ENCODE measurements at regions not wholly inside any gene's neighbourhood (a gene's known extent, or its start where the extent isn't known, plus 50 kb on each side); places are given as distances from the start of the nearest gene placed in this dataset.

DNA sequence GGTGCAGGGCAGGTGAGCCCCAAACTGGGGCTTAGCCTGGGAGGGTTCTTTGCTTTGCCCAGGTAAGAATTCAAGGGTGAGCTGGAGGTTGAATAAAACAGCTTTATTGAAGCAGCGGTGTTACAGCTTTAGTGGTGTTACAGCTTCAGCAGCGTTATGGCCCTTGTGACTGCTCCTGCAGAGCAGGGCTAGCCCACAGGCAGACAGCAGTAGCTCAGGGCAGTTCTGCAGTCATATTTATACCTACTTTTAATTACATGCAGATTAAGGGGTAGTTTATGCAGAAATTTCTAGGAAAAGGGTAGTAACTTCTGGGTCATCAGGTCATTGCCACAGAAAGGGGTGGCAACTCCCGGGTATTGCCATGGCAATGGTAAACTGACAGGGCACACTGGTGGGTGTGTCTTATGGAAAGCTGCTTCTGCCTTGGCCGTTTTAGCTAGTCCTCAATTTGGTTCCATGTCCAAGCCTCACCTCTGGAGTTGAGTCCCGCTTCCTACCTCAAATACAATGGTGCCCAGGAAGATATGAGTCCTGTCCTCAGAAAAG is 78.2 kb downstream of the THNSL2 start:
- no peak for DNase-seq (ENCODE audit: low read depth, low spot score)
- peaks cover 8% of the 10 kb centered on the region; the same call in 1 of the 2 replicates for H3K9me3 ChIP-seq (ENCODE audit: insufficient read depth, low read length)
- H3K36me3 ChIP-seq (ENCODE audit: insufficient read depth, insufficient read length, low read length) = no peaks in the 10 kb centered on the region
- TF ChIP-seq YY1 (IDR thresholded peaks at IDR 0.05; ENCODE audit: insufficient read depth, insufficient read length) = no peak
- no peak for TF ChIP-seq SUZ12 (IDR thresholded peaks at IDR 0.05; ENCODE audit: extremely low read depth, insufficient read depth, insufficient read length)
- no peaks in the 10 kb centered on the region for H3K27me3 ChIP-seq (ENCODE audit: insufficient read depth, insufficient read length)
- no peaks in the 10 kb centered on the region for H3K4me1 ChIP-seq (ENCODE audit: insufficient read depth, insufficient read length)
- no peak overlapping the region for H3K9ac ChIP-seq (ENCODE audit: insufficient read length, low read depth)
- no peak overlapping the region for H3K4me3 ChIP-seq (ENCODE audit: insufficient read length, low read depth)

DNA sequence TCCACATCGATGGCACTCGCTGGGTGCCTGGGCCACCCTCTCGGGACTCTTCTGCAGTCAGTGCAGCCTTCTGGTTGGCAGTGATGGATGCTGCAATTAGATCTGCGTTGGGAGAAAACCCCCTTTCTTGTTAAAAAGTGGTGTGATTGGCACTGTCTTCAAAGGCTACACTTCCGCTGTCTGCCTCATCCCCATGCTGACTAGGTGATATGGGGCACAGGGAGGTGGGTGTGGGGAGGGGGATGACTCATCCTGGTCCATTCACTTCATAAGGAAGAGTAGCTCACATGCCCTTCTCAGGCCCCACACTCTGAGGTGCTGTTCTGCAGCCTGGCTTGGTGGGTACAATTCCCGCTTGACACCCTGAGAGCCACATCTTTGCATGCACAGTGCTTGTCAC is 77.4 kb downstream of the THNSL2 start:
- H3K9ac ChIP-seq (ENCODE audit: insufficient read length, low read depth) = no peak overlapping the region
- H3K9me3 ChIP-seq (ENCODE audit: insufficient read depth, low read length) = peaks cover 8% of the 10 kb centered on the region; the same call in 1 of the 2 replicates
- no peaks in the 10 kb centered on the region for H3K4me1 ChIP-seq (ENCODE audit: insufficient read depth, insufficient read length)
- no peak overlapping the region for H3K4me3 ChIP-seq (ENCODE audit: insufficient read length, low read depth)
- DNase-seq (ENCODE audit: low read depth, low spot score) = no peak
- TF ChIP-seq ZNF274 (IDR thresholded peaks at IDR 0.05; ENCODE audit: low read depth, low read length) (no peak), SUZ12 (IDR thresholded peaks at IDR 0.05; ENCODE audit: extremely low read depth, insufficient read depth, insufficient read length) (no peak), YY1 (IDR thresholded peaks at IDR 0.05; ENCODE audit: insufficient read depth, insufficient read length) (no peak)
- no peaks in the 10 kb centered on the region for H3K27me3 ChIP-seq (ENCODE audit: insufficient read depth, insufficient read length)
- H3K36me3 ChIP-seq (ENCODE audit: insufficient read depth, insufficient read length, low read length) = no peaks in the 10 kb centered on the region

DNA sequence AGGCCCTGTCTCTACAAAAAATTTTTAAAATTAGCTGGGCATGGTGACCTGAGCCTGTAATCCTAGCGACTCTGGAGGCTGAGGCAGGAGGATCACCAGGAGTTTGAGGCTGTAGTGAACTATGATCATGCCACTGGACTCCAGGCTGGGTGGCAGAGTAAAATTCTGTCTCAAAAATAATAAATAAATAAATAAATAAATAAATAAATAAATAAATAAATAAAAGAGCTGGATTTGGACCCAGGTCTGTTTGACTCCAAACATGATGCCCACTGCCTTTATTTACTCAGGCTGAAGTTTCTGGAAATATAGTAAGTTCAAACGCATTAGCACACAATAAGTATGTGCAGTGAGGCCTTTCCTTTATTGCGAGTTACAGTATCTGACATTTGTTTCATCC is 75.0 kb downstream of the THNSL2 start:
- Histone ChIP-seq H3K4me1 (ENCODE audit: insufficient read depth, insufficient read length) (no peaks in the 10 kb centered on the region), H3K9ac (ENCODE audit: insufficient read length, low read depth) (no peak overlapping the region), H3K4me3 (ENCODE audit: insufficient read length, low read depth) (no peak overlapping the region), H3K27me3 (ENCODE audit: insufficient read depth, insufficient read length) (no peaks in the 10 kb centered on the region), H3K9me3 (ENCODE audit: insufficient read depth, low read length) (peaks cover 8% of the 10 kb centered on the region; the same call in 1 of the 2 replicates), H3K36me3 (ENCODE audit: insufficient read depth, insufficient read length, low read length) (no peaks in the 10 kb centered on the region)
- TF ChIP-seq SUZ12 (IDR thresholded peaks at IDR 0.05; ENCODE audit: extremely low read depth, insufficient read depth, insufficient read length) = no peak
- no peak for TF ChIP-seq ZNF274 (IDR thresholded peaks at IDR 0.05; ENCODE audit: low read depth, low read length)
- no peak for TF ChIP-seq YY1 (IDR thresholded peaks at IDR 0.05; ENCODE audit: insufficient read depth, insufficient read length)
- DNase-seq (ENCODE audit: low read depth, low spot score) = no peak

DNA sequence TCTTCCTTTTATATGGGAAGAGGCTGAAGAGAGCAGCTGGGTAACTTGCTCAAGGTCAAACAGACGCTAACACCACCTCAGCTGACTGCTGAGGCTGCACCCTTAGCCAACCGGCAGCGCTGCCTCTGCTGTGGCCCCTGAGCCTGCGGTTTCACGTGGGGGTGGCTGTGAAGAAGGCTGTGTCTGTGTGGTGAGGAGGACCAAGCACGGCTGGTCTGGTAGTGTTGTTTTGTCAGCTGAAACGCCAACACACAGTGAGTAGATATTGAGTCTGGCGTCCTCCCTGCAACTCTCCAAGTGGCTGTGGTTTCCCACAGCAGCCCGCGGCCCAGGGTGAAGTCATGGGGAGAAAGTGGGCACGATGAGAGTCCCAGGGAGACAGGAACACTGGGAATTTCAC is 69.6 kb downstream of the THNSL2 start:
- TF ChIP-seq SUZ12 (IDR thresholded peaks at IDR 0.05; ENCODE audit: extremely low read depth, insufficient read depth, insufficient read length) (no peak), YY1 (IDR thresholded peaks at IDR 0.05; ENCODE audit: insufficient read depth, insufficient read length) (no peak)
- Histone ChIP-seq H3K36me3 (ENCODE audit: insufficient read depth, insufficient read length, low read length) (no peaks in the 10 kb centered on the region), H3K9ac (ENCODE audit: insufficient read length, low read depth) (no peak overlapping the region), H3K4me1 (ENCODE audit: insufficient read depth, insufficient read length) (no peaks in the 10 kb centered on the region), H3K9me3 (ENCODE audit: insufficient read depth, low read length) (peaks cover 8% of the 10 kb centered on the region; the same call in 1 of the 2 replicates), H3K4me3 (ENCODE audit: insufficient read length, low read depth) (no peak overlapping the region), H3K27me3 (ENCODE audit: insufficient read depth, insufficient read length) (no peaks in the 10 kb centered on the region)
- DNase-seq (ENCODE audit: low read depth, low spot score) = no peak

DNA sequence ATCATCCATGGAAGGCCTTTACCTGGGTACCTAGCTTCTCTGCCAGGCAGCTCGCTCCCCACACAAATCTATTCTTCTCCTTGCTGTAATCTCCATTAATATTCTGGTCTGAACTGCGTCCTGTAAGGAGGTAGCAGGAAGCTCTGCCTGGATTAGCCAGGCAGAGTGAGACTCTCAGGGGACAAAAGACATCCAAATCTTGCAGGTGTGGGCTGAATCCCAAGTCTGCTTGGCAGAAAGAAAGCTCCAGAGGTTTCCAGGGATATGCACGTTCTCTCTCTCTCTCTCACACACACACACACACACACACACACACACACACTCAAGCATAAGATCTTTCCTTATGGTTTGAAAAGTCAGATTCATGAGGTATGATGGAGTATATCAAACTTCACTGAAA is 66.5 kb downstream of the THNSL2 start:
- no peaks in the 10 kb centered on the region for H3K36me3 ChIP-seq (ENCODE audit: insufficient read depth, insufficient read length, low read length)
- no peaks in the 10 kb centered on the region for H3K9me3 ChIP-seq (ENCODE audit: insufficient read depth, low read length)
- H3K9ac ChIP-seq (ENCODE audit: insufficient read length, low read depth) = no peak overlapping the region
- no peak for DNase-seq (ENCODE audit: low read depth, low spot score)
- no peak overlapping the region for H3K4me3 ChIP-seq (ENCODE audit: insufficient read length, low read depth)
- no peaks in the 10 kb centered on the region for H3K27me3 ChIP-seq (ENCODE audit: insufficient read depth, insufficient read length)
- no peak for TF ChIP-seq SUZ12 (IDR thresholded peaks at IDR 0.05; ENCODE audit: extremely low read depth, insufficient read depth, insufficient read length)
- TF ChIP-seq YY1 (IDR thresholded peaks at IDR 0.05; ENCODE audit: insufficient read depth, insufficient read length) = no peak
- TF ChIP-seq ZNF274 (IDR thresholded peaks at IDR 0.05; ENCODE audit: low read depth, low read length) = no peak
- no peaks in the 10 kb centered on the region for H3K4me1 ChIP-seq (ENCODE audit: insufficient read depth, insufficient read length)

All from NT2/D1 (cell line).